ENCODE measurements at regions not wholly inside any gene's neighbourhood (a gene's known extent, or its start where the extent isn't known, plus 50 kb on each side); places are given as distances from the start of the nearest gene placed in this dataset.

DNA sequence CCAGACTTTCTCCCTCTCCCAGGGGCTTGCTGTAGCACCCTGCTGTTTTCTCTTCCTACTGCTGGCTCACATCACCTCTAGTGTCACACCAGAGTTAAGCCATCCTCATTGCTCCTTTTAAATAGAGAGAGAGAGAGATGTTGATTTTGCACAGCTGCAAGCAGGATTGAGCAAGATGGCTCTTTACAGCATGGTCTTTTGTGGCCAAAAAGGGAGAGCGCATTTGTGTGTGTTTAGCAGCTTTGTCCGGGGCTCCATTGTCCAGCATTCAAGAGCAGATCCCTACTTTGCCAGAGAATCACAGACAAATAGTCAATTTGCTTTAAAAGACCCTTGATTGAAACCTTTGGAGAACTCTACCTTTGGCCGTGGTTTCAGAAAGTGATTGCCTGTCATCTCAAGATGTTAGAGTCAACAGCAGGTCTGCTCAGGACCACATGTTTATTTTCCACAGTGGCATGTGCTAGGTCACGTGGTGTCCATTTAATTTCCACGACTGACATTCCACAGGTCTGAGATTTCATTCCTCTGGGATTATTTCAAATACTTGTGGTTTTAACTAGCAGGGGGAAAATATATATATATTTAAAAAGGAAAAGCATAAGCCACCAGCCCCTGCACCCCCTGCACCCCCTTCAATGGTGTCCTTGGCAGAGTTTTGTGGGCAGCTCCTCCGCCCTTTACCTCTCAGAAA lies 359.9 kb upstream of the SLC14A2 start:
- peak in 2 of 4 donors; percentile 19 to 23 for DNase-seq (ENCODE audit: low read depth in 4 of 4, low spot score in 2 of 4)

DNA sequence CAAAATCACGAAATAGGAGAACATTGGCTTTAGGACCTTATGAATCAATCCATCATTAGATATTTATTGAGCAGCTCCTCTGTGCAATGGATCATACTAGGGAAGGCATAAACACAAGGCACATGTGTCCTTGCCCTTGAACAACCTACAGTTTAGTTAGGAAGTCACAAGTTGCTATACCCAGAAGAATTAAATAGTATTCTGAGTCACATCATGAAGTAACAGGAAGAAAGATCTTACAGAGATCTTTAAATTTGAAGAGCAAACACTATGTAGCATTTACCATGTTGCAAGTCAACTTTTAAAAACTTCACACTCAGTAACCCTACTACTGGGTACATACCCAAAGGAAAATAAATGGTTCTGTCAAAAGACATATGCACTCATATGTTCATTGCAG lies 355.2 kb upstream of the SLC14A2 start:
- no peak for DNase-seq (ENCODE audit: low read depth in 4 of 4, low spot score in 2 of 4)

DNA sequence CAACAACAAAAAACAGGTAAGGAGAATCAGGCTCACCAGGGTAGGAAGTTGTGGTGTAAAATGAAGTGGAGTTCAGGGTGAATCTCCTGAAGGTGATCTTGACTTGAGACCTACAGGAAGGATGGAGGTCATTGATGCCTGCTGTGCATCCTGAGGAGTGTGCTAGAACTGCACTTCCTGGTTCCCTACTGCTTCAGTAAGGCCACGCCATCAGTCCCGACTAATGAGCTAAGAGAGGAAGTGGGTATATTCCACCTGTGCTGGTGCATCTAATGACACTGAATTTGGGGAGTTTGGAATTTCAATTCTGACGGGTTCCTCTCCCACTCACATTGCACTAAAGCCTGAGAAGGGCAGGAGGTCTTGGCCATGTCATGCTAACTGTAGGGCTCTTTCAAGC lies 349.3 kb upstream of the SLC14A2 start:
- DNase-seq (ENCODE audit: low read depth in 4 of 4, low spot score in 2 of 4) = no peak

DNA sequence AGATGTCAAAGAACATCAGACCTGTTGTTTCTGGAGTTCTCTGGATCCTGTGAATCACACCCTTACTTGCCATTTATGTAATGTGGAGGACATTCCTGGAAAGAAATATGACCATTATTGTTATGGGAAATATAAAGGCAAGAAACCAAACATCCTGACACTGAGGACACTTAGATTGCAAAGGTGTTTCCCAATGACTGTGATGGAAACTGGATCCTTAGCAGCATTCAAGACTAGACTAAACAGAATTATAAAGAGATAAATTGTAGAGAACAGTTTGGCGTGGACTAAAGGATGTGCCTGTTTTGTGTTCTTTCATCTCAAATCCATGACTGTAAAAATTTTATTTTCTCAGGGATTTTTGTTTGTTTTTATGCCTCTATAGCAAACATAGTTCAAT lies 347.7 kb upstream of the SLC14A2 start:
- no peak for DNase-seq (ENCODE audit: low read depth in 4 of 4, low spot score in 2 of 4)

GRCh38 chr18:45268583-45268982 lies 346.7 kb upstream of the SLC14A2 start:
- DNase-seq (ENCODE audit: low read depth in 4 of 4, low spot score in 2 of 4) = no peak

DNA sequence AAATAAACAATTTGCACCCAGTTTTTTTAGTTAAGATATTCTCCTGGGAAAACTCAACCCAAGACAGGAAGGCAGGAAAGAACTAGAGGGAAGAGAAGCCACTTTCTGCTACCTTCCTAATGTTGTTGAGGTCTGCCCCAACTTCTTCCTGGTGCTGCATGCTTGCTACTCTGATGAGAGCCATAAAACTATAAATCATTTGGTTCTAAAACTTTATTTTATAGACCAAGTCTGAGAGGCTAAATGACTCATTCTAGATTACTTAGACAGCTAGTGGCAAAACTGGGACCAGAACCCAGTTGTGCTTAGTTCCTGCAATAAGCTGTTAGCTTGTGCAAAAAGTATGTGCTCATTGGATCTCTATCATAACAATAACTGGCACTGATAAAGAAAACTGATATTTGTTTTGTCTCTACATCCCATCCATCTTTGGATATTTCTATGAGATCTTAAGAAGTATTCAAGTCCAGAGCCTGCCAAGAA lies 344.9 kb upstream of the SLC14A2 start:
- DNase-seq (ENCODE audit: low read depth in 4 of 4, low spot score in 2 of 4) = no peak

DNA sequence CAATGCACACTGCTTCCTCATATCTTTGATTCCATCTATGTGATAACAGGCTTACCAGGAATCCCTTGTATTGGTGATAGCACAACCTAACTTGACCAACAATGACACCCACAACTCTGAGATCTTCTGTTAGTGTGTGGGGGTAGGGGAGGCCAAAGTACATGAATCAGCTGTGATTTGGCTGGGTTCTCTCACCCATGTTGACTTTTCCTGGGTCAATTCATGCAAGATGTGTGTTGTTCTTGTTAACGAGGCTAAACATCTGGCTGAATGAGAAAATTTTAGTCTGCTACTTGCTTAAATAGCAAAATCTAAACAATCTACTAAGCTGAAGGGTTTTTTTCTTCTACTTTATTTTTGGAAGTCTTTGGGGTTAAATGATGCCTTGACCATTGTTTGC lies 341.2 kb upstream of the SLC14A2 start:
- no peak for DNase-seq (ENCODE audit: low read depth in 4 of 4, low spot score in 2 of 4)

GRCh38 chr18:45275367-45276113 lies 339.7 kb upstream of the SLC14A2 start:
- no peak for DNase-seq (ENCODE audit: low read depth in 4 of 4, low spot score in 2 of 4)

- no peak for DNase-seq (ENCODE audit: low read depth in 4 of 4, low spot score in 2 of 4)
These were observed 338.4 kb upstream of the SLC14A2 start for GRCh38 chr18:45276878-45277277.

- DNase-seq (ENCODE audit: low read depth in 4 of 4, low spot score in 2 of 4) = no peak
These were observed 337.4 kb upstream of the SLC14A2 start for GRCh38 chr18:45277908-45278307.

- no peak for DNase-seq (ENCODE audit: low read depth in 4 of 4, low spot score in 2 of 4)
These were observed 334.6 kb upstream of the SLC14A2 start for GRCh38 chr18:45280481-45281276.

DNA sequence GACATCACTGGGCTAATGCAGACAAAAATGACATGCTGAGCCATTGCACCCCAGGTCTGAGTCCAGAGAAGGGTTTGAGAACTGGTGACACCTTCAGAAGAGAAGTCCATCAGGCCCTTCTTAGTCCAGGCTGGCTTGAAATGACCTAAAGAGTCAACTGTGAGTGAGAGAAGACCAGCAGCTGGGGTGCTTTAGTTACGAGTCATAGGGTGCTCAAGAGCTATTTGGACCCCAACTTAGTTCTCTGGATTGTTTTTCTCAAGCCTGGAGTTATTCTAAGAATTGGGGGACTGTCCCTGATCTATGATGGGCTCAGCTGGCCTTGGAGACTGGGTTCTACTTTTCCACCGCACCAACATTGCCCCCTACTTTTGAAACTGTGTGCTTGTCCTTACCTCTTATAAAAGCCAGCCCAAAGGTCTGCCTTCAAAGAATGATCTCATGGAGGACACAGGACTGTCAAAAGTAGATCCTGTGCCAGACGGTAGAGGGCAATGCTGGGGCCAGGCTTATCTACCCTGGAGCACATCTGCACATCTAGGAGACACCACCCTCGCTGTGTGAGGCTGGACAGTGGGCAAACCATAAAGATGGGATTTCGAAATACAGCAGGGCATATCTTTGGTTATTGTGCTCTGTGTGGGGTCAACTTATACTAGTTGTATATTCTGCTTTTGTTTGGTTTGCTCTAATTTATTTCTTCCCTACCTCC lies 333.0 kb upstream of the SLC14A2 start:
- no peak for DNase-seq (ENCODE audit: low read depth in 4 of 4, low spot score in 2 of 4)

DNA sequence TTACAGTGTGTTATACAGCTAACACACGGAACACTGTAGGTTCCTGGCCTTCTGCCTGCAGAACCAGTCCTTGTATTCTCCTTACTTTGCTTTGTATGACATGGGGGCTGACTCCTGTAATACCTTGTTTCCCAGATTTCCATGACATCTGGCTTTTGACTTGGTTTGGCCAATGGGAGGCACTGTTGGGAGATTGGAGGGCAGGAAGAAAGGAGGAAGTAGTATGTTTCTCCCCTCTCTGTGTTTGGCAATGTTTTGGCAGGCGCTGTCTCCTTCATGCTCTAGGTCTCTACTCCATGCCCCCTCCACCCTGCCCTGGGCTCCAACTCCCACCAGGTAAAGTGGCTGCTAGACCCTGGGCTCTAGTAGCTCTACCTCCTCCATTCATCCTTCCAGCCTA lies 331.1 kb upstream of the SLC14A2 start:
- no peak for DNase-seq (ENCODE audit: low read depth in 4 of 4, low spot score in 2 of 4)

DNA sequence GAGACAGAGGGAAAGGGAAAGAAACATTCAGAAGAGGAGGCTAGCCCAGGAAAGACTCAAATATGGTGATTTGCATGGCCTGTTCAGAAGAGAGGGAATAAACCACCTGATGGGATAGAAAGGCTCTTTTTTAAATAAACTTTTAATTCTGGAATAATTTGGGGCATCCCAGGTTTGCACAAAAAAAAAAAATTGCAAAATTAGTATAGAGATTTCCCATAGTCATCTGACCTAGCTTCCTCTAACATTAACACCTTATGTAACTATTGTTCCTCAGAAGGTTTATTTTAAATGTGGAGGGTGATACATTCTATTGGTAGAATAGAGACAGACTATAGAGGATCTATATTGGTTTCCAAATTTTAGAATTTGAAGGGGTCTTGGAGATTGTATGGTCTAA lies 330.4 kb upstream of the SLC14A2 start:
- DNase-seq (ENCODE audit: low read depth in 4 of 4, low spot score in 2 of 4) = no peak

DNA sequence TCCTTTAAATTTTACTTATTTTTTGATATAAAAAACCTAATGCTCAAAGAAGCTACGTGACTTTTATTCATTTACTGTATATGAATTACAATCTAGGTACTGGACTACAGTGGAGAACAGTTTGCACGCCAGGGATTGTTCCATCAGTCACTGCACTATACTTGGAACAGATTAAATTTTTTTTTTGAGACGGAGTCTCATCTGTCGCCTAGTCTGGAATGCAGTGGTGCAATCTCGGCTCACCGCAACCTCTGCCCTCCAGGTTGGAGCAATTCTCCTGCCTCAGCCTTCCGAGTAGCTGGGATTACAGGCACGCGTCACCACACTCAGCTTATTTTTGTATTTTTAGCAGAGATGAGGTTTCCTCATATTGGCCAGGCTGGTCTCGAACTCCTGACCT lies 330.0 kb upstream of the SLC14A2 start:
- no peak for DNase-seq (ENCODE audit: low read depth in 4 of 4, low spot score in 2 of 4)

DNA sequence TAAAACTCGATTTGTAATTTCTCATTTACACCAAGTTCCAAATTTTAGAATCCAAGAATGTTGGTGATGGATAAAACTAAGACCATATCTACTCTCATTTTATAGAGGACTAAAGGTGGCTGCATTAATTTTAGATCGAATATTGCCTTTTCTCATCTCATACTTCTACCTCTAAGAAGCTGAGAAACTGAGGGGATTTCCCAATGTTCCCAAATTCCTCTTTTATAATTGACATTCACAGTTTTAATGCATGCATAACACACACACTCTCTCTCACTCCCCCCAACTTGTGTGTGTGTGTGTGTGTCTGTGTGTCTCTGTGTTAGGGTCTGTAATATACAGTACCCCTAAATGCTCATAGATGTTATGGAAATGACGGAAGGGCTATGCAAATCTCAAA lies 328.8 kb upstream of the SLC14A2 start:
- DNase-seq (ENCODE audit: low read depth in 4 of 4, low spot score in 2 of 4) = no peak

- DNase-seq (ENCODE audit: low read depth in 4 of 4, low spot score in 2 of 4) = no peak
These were observed 327.7 kb upstream of the SLC14A2 start for GRCh38 chr18:45287531-45287930.

- no peak for DNase-seq (ENCODE audit: low read depth in 4 of 4, low spot score in 2 of 4)
These were observed 324.9 kb upstream of the SLC14A2 start for GRCh38 chr18:45290364-45290763.

GRCh38 chr18:45291621-45292615 lies 323.4 kb upstream of the SLC14A2 start:
- DNase-seq (ENCODE audit: low read depth in 4 of 4, low spot score in 2 of 4) = no peak

DNA sequence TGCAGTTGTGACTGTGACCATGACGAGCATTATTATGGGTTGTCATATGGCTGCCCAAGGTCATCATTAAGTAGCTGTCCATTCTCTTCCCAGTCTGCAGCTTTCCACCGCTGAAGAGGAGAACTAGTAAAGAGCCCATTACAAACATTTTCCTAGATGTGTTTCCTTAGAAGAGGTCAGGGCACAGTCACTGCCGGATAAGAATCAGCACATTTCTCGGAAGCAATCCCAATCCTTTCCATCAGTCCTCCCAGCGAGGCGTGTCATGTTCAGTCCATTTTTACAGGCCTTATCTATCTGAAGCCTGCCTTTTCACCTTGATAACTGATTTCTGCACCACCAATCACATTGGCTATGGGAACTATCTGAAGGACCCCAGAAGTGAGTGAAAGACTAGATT lies 319.9 kb upstream of the SLC14A2 start:
- DNase-seq (ENCODE audit: low read depth in 4 of 4, low spot score in 2 of 4) = no peak

Data from left renal cortex interstitium (tissue), 4 donors.